H1 (cell line): ENCODE measurements at regions not wholly inside any gene's neighbourhood (a gene's known extent, or its start where the extent isn't known, plus 50 kb on each side); places are given as distances from the start of the nearest gene placed in this dataset.

Experiments
- BCL11A ChIP-seq, 2 experiments: IDR thresholded peaks; one replicate each; pipeline ENCODE4 v1.6.1; 2011; ENCODE audit warnings: low read depth in 2 of 2, low read length in 2 of 2, mild to moderate bottlenecking in 2 of 2
- CHD1 ChIP-seq: IDR thresholded peaks from 2 replicates; pipeline ENCODE4 v1.6.1; 2012; ENCODE audit warnings: low read depth, low read length, improper control_type of control experiment
- HDAC6 ChIP-seq: IDR thresholded peaks from one replicate; pipeline ENCODE4 v1.7.1; 2012; ENCODE audit warnings: low read depth, mild to moderate bottlenecking, inconsistent platforms, low read length, moderate library complexity

- TF ChIP-seq BCL11A (IDR thresholded peaks at IDR 0.05; ENCODE audit: low read depth in 2 of 2, low read length in 2 of 2) = no peak
- TF ChIP-seq HDAC6 = no peak
- TF ChIP-seq CHD1 = no peak
Measured at GRCh38 chr4:138301536-138301935, 59.4 kb upstream of the SLC7A11 start (continued).
